HS-27A (cell line): ENCODE measurements at regions not wholly inside any gene's neighbourhood (a gene's known extent, or its start where the extent isn't known, plus 50 kb on each side); places are given as distances from the start of the nearest gene placed in this dataset.

Experiments
- DNase-seq: peaks from one replicate; pipeline ENCODE4 v3.0.0-alpha.2; 2012; ENCODE audit warnings: low read depth, missing footprints

GRCh38 chr1:229762891-229763290 is 136.8 kb downstream of the URB2 start:
- DNase-seq = no peak

GRCh38 chr1:229768232-229768631 is 142.2 kb downstream of the URB2 start:
- DNase-seq = no peak

- DNase-seq = no peak
These were observed 143.0 kb downstream of the URB2 start for GRCh38 chr1:229769006-229769405.

- no peak for DNase-seq
These were observed 143.8 kb downstream of the URB2 start for GRCh38 chr1:229769809-229770208.

GRCh38 chr1:229778794-229779193 is 152.7 kb downstream of the URB2 start:
- DNase-seq = no peak

- no peak for DNase-seq
These were observed 155.4 kb downstream of the URB2 start for GRCh38 chr1:229781453-229781852.

GRCh38 chr1:229782469-229782868 is 156.4 kb downstream of the URB2 start:
- DNase-seq = no peak

- no peak for DNase-seq
These were observed 158.8 kb downstream of the URB2 start for GRCh38 chr1:229784834-229785233.

GRCh38 chr1:229786974-229787610 is 161.0 kb downstream of the URB2 start:
- DNase-seq = no peak

- DNase-seq = no peak
These were observed 162.0 kb downstream of the URB2 start for GRCh38 chr1:229788004-229788403.

GRCh38 chr1:229792012-229792975 is 166.2 kb downstream of the URB2 start:
- DNase-seq = no peak

GRCh38 chr1:229793488-229793887 is 167.4 kb downstream of the URB2 start:
- no peak for DNase-seq

GRCh38 chr1:229798558-229798957 is 172.5 kb downstream of the URB2 start:
- DNase-seq = no peak

GRCh38 chr1:229803626-229804217 is 177.7 kb downstream of the URB2 start:
- DNase-seq = no peak

- DNase-seq = no peak
These were observed 182.2 kb downstream of the URB2 start for GRCh38 chr1:229808272-229808671.

- no peak for DNase-seq
These were observed 184.1 kb downstream of the URB2 start for GRCh38 chr1:229810140-229810539.

GRCh38 chr1:229810961-229811360 is 184.9 kb downstream of the URB2 start:
- DNase-seq = no peak

- no peak for DNase-seq
These were observed 186.1 kb downstream of the URB2 start for GRCh38 chr1:229812148-229812547.

GRCh38 chr1:229812693-229813092 is 186.6 kb downstream of the URB2 start:
- no peak for DNase-seq

- DNase-seq = no peak
These were observed 189.0 kb downstream of the URB2 start for GRCh38 chr1:229815076-229815475.

GRCh38 chr1:229815961-229816360 is 189.9 kb downstream of the URB2 start:
- DNase-seq = no peak

- DNase-seq = no peak
These were observed 191.9 kb downstream of the URB2 start for GRCh38 chr1:229817936-229818335.

GRCh38 chr1:229819091-229819490 is 193.0 kb downstream of the URB2 start:
- no peak for DNase-seq
